ENCODE measurements at regions not wholly inside any gene's neighbourhood (a gene's known extent, or its start where the extent isn't known, plus 50 kb on each side); places are given as distances from the start of the nearest gene placed in this dataset.

GRCh38 chr1:228885845-228886244 lies 150.6 kb downstream of the RHOU start (continued):
- TF ChIP-seq, protein P1, sequence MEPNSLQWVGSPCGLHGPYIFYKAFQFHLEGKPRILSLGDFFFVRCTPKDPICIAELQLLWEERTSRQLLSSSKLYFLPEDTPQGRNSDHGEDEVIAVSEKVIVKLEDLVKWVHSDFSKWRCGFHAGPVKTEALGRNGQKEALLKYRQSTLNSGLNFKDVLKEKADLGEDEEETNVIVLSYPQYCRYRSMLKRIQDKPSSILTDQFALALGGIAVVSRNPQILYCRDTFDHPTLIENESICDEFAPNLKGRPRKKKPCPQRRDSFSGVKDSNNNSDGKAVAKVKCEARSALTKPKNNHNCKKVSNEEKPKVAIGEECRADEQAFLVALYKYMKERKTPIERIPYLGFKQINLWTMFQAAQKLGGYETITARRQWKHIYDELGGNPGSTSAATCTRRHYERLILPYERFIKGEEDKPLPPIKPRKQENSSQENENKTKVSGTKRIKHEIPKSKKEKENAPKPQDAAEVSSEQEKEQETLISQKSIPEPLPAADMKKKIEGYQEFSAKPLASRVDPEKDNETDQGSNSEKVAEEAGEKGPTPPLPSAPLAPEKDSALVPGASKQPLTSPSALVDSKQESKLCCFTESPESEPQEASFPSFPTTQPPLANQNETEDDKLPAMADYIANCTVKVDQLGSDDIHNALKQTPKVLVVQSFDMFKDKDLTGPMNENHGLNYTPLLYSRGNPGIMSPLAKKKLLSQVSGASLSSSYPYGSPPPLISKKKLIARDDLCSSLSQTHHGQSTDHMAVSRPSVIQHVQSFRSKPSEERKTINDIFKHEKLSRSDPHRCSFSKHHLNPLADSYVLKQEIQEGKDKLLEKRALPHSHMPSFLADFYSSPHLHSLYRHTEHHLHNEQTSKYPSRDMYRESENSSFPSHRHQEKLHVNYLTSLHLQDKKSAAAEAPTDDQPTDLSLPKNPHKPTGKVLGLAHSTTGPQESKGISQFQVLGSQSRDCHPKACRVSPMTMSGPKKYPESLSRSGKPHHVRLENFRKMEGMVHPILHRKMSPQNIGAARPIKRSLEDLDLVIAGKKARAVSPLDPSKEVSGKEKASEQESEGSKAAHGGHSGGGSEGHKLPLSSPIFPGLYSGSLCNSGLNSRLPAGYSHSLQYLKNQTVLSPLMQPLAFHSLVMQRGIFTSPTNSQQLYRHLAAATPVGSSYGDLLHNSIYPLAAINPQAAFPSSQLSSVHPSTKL (CRISPR knock-in tag; IDR thresholded peaks at IDR 0.05), result no peak
- no peak for TF ChIP-seq ZNF883 (CRISPR knock-in tag; IDR thresholded peaks at IDR 0.05; ENCODE audit: not compliant biosample characterization)
- TF ChIP-seq ZFP90 (CRISPR knock-in tag; IDR thresholded peaks at IDR 0.05; ENCODE audit: borderline replicate concordance), result no peak
- TF ChIP-seq NR1H2 (CRISPR knock-in tag; IDR thresholded peaks at IDR 0.05; ENCODE audit: borderline replicate concordance, low read depth), result no peak
- TF ChIP-seq RAD21 (CRISPR knock-in tag; IDR thresholded peaks at IDR 0.05), result no peak
- no peak for TF ChIP-seq HOXA7 (CRISPR knock-in tag; IDR thresholded peaks at IDR 0.05)
- TF ChIP-seq MAZ (IDR thresholded peaks at IDR 0.05; ENCODE audit: borderline replicate concordance, low read depth, low read length), result no peak
- TF ChIP-seq MAZ (CRISPR knock-in tag; IDR thresholded peaks at IDR 0.05; ENCODE audit: low read depth), result no peak
- no peak for TF ChIP-seq MEIS1 (CRISPR knock-in tag; IDR thresholded peaks at IDR 0.05; ENCODE audit: borderline replicate concordance)

- H3K9me3 ChIP-seq (ENCODE audit: low read length), result peaks cover 9% of the 10 kb centered on the region
- no peak overlapping the region for H3K4me3 ChIP-seq (replicated peaks in 1 of 3; ENCODE audit: insufficient read depth in 1 of 3, low read depth in 2 of 3, low read length in 3 of 3)
- H3K4me2 ChIP-seq (ENCODE audit: low read depth, low read length), result no peak overlapping the region
- POLR2A ChIA-PET, result no interaction called here
- H3K9ac ChIP-seq (ENCODE audit: insufficient read depth, low read depth, low read length), result no peak overlapping the region
- no peaks in the 10 kb centered on the region for H3K36me3 ChIP-seq (replicated peaks in 1 of 2; ENCODE audit: control insufficient read depth in 1 of 2, insufficient read depth in 2 of 2, low read length in 2 of 2)
- CTCF ChIA-PET (ENCODE audit: low intra/inter-chr PET ratio, low total read pairs), result no interaction called here
- 0 out of 5 replicates have a peak, but pooled peaks cover 0 to 2% of the 10 kb centered on the region in 2 experiments for H3K27me3 ChIP-seq (ENCODE audit: control insufficient read depth in 1 of 2, insufficient read depth in 2 of 2, low read length in 2 of 2)
- 69% methylated on average over 5 of the region's 5 CpGs for WGBS (ENCODE audit: low lambda C conversion rate)
- H3K27ac ChIP-seq (ENCODE audit: extremely low read length, insufficient read depth, low read length), result no peak overlapping the region
- H4K20me1 ChIP-seq (ENCODE audit: insufficient read depth, low read length), result no peaks in the 10 kb centered on the region
- intact Hi-C loops (cut with micrococcal nuclease; ENCODE audit: unreplicated experiment) (no loop called here), in situ Hi-C loops (cut with HindIII; ENCODE audit: extremely low pct_ligation_motif_present, low pct_unique_long_range_greater_than_20kb) (no loop called here)
- peaks cover 29% of the 10 kb centered on the region for H3K4me1 ChIP-seq (ENCODE audit: insufficient read depth, low read length)
- no peak overlapping the region for H2AFZ ChIP-seq (ENCODE audit: low read length)
- DNase-seq (ENCODE audit: low spot score) (no peak), FAIRE-seq (no peak), ATAC-seq (no peak)
- H3K79me2 ChIP-seq (ENCODE audit: insufficient read depth, low read length), result no peaks in the 10 kb centered on the region
- BruUV-seq (replicated peaks), result no TSS peak
- TF ChIP-seq, protein P2, sequence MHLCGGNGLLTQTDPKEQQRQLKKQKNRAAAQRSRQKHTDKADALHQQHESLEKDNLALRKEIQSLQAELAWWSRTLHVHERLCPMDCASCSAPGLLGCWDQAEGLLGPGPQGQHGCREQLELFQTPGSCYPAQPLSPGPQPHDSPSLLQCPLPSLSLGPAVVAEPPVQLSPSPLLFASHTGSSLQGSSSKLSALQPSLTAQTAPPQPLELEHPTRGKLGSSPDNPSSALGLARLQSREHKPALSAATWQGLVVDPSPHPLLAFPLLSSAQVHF (CRISPR knock-in tag; IDR thresholded peaks at IDR 0.05), result no peak
- TF ChIP-seq KDM4B (CRISPR knock-in tag; IDR thresholded peaks at IDR 0.05), result no peak
- TF ChIP-seq, protein P3, sequence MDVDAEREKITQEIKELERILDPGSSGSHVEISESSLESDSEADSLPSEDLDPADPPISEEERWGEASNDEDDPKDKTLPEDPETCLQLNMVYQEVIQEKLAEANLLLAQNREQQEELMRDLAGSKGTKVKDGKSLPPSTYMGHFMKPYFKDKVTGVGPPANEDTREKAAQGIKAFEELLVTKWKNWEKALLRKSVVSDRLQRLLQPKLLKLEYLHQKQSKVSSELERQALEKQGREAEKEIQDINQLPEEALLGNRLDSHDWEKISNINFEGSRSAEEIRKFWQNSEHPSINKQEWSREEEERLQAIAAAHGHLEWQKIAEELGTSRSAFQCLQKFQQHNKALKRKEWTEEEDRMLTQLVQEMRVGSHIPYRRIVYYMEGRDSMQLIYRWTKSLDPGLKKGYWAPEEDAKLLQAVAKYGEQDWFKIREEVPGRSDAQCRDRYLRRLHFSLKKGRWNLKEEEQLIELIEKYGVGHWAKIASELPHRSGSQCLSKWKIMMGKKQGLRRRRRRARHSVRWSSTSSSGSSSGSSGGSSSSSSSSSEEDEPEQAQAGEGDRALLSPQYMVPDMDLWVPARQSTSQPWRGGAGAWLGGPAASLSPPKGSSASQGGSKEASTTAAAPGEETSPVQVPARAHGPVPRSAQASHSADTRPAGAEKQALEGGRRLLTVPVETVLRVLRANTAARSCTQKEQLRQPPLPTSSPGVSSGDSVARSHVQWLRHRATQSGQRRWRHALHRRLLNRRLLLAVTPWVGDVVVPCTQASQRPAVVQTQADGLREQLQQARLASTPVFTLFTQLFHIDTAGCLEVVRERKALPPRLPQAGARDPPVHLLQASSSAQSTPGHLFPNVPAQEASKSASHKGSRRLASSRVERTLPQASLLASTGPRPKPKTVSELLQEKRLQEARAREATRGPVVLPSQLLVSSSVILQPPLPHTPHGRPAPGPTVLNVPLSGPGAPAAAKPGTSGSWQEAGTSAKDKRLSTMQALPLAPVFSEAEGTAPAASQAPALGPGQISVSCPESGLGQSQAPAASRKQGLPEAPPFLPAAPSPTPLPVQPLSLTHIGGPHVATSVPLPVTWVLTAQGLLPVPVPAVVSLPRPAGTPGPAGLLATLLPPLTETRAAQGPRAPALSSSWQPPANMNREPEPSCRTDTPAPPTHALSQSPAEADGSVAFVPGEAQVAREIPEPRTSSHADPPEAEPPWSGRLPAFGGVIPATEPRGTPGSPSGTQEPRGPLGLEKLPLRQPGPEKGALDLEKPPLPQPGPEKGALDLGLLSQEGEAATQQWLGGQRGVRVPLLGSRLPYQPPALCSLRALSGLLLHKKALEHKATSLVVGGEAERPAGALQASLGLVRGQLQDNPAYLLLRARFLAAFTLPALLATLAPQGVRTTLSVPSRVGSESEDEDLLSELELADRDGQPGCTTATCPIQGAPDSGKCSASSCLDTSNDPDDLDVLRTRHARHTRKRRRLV (CRISPR knock-in tag; IDR thresholded peaks at IDR 0.05), result no peak
- no peak for TF ChIP-seq ZNF816 (CRISPR knock-in tag; IDR thresholded peaks at IDR 0.05; ENCODE audit: borderline replicate concordance)
- no peak for TF ChIP-seq SMARCE1 (IDR thresholded peaks at IDR 0.05; ENCODE audit: borderline replicate concordance)
- TF ChIP-seq CREBL2 (CRISPR knock-in tag; IDR thresholded peaks at IDR 0.05; ENCODE audit: borderline replicate concordance), result no peak
Observed at GRCh38 chr1:228887101-228887500, 151.8 kb downstream of the RHOU start.

Data from HepG2 (cell line).